Right ventricle myocardium inferior (tissue), 1 donor: ENCODE measurements at regions not wholly inside any gene's neighbourhood (a gene's known extent, or its start where the extent isn't known, plus 50 kb on each side); places are given as distances from the start of the nearest gene placed in this dataset.
A peak's percentile ranks its signal among the peaks of the same experiment; 100 is the strongest.
"Not testable (repeated sequence)": the region's sequence is repeated elsewhere in the genome, so short reads cannot be mapped to it uniquely, and the experiment has no call there.

Source experiments
- ATAC-seq: fragments of 200-7000 bp; cut with Tn5 transposase; one replicate; pipeline ENCODE4 v1.9.1; 2020; ENCODE audit warnings: mild to moderate bottlenecking, moderate library complexity
- DNase-seq: peaks from one replicate; pipeline ENCODE4 v3.0.0; 2021; ENCODE audit errors: missing footprints
- intact Hi-C: fragments of 100-400 bp; cut with DNase I; formaldehyde crosslinking; loops from one replicate; pipeline ENCODE4 v1.11.0; 2022
- donor health status: DM: no; HTN: yes; CAD: no; lungs with severe emphysema.

DNA sequence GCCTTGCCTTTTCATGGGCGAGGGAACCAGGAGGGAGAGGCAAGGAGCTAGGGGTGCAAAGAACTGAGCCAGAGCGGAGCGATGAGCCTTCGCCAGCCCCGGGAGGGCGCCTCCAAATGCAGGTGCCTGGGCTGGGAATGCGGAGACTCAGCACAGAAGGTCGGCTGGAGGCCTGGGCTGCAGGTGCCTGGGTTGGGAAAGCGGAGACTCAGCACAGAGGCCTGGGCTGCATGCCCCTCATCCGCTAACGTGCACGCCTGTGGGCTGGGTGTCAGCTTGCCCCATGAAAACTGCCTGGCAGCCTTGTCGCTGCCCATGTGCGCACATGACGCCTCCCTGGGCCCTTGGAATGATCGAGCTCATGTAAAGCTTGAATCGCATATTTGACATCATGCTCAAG lies 51.8 kb downstream of the POM121L12 start:
- intact Hi-C loops: no loop called here
- DNase-seq (no peak), ATAC-seq (no peak)

DNA sequence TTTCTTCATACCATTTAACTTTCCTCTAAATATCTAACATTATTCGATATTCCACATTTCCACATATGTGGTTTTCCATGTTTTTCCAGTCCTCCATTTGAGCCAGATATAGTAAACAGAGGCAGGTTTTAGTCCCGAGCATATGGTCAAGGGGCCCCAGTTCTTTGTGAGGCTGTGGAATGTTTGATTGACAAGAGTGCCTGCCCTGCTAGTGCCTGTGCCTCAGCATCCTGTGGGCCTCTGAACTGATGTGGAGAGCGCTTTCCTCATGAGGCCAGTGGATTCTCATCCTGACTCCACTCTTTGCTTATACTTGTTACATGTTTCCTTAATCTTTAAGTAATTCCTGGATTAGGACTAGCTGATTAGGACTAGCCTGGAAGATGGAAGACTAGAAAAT lies 58.8 kb downstream of the POM121L12 start:
- DNase-seq (no peak), ATAC-seq (no peak)
- intact Hi-C loops: no loop called here

DNA sequence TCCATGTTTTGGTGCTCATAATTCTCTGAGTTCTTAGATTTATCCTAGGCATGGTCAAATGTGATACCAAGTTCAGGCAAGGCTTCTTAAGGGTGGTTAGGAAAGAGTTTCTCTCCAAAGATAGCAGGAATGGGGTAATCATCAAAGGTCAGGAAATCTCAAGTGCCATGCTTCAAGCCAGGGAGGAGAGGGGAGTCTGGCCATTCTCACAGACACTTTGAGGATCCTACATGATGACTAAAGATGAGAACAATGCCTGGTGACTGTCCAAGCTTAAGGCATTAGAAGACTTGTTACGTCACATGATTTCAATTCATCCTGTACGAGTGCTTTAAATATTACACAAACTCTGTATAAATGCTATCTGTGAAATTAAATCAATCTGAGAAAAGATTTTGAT lies 59.4 kb downstream of the POM121L12 start:
- ATAC-seq: no peak
- intact Hi-C loops: no loop called here
- no peak for DNase-seq

DNA sequence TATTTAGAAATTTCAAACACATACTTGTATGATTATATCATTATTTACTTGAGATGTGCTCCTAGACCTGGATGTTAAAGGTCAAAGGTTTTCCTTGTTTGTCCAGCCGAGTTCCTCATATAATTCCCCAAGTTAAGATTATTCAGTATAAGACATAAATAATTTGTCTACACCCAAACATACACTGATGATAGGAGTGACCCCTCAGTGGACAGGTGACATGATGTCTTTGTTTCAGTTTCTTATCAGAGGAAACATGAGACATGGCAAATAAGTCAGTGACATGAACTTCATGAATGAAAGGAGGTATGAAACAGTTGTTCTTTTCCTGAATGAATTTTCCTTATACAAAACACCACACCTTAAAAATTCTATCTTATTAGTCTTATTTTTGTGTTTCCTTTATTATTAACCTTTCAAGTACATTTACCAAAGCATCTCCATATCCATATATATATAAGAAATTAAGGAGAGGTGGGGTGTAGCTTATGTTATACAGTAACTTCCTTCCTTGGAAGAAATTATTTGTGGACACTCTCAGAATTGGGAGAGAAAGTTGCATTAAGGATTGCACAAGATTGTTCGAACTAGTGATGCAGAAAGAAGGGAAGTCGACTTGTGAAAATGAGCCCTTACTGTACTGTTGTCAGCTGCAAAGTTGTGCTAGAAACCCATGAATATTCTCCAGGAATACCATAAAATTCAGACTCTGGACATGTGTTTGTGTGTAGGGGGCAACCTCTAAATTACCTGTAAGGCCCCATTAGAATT lies 60.5 kb downstream of the POM121L12 start:
- no peak for DNase-seq
- ATAC-seq: no peak
- intact Hi-C loops: no loop called here

DNA sequence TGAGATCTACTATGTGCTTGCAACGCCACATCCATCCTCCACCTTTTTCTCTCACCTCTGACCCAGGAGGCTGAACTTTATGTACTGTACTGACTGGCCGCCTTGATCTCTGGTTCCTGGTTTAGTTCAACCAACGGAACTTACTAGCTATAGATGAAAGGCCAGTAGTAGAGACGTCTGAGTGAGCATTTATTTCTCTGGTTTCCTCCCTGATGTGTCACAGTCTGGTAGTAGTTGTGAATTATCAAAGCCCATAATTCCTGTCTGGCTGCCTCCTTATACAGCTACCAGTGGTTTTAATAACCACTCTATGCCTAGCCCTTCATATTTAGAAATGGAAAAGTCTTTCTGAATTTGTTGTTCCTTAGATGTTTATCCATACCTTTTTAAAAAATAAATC lies 64.7 kb downstream of the POM121L12 start:
- no peak for DNase-seq
- no peak for ATAC-seq
- intact Hi-C loops: no loop called here

DNA sequence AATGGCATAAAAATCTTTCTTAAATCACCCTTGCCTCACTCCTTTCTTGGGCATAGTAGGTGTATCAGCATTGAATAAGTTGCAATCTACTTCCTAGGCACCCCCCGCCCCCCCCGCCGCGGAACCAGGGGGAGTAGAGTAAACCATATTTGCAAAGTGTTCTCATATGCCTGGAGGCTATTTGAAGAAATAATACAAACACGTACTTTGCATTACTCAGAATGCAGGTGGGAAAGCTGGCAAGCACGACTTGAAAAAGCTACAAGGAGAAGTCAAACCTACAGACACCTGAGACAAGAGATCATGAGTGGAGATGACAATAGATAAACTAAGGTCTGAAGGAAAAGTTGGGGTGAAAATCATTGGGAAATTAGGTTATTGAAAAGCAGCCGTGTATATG lies 65.6 kb downstream of the POM121L12 start:
- intact Hi-C loops: no loop called here
- ATAC-seq (no peak), DNase-seq (no peak)

DNA sequence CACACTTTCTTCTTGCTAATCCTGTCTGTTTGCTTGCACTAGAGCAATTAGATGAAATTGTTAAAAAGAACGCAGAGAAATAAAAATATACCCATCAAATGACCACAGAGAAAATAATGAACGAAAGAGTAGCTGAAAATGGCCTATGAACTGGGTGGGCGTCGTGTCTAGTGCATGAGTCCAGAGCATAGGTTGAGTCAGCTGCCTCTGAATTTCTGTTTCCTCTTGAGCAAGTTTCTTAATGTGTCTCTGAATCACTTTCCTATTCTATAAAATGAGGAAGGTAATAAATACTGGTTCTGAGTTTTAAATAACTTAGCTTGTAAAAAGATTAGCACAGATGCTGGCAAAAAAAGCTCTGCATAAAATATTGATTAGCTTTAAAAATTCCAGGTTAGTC lies 75.0 kb downstream of the POM121L12 start:
- ATAC-seq (no peak), DNase-seq (no peak)
- intact Hi-C loops: no loop called here

DNA sequence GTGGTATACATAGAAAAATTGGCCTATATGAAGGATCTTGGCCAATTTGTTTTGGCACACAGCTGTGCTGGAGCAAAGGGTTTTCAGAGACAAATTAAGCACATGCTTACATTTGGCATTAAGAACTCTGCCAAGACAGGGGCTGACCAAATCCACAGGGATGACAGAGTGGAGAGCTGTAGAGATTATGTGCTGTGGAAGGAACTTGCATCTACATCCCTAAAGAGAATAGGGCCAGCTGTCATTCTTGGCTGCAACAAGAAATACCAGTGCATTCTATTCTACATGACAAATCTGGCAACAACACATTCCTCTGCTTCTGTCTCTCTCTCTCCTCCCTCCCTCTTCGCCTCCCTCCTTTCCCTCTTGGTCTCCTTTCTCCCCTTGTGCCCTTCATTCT lies 75.6 kb downstream of the POM121L12 start:
- ATAC-seq (peak; percentile 92), DNase-seq (no peak)
- intact Hi-C loops: no loop called here

DNA sequence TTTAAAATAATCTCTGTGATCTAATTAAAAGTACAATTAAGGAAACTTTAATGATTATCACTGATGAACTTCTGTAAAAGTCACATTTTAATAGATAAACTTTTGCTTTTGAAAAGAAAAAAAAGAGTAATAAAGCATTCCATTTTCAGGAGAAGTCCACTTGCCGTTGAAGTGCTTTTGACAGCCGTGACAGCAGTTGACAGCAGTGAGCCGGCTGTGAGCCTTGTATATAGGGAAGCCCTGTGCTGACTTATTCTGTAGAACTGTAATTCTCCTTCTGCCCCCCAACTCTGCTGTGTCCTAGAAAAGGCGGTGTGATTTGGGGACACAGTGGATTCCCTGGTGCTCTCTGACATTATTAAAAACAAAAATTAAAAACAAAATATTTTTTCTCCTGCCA lies 78.0 kb downstream of the POM121L12 start:
- intact Hi-C loops: no loop called here
- DNase-seq (no peak), ATAC-seq (no peak)

DNA sequence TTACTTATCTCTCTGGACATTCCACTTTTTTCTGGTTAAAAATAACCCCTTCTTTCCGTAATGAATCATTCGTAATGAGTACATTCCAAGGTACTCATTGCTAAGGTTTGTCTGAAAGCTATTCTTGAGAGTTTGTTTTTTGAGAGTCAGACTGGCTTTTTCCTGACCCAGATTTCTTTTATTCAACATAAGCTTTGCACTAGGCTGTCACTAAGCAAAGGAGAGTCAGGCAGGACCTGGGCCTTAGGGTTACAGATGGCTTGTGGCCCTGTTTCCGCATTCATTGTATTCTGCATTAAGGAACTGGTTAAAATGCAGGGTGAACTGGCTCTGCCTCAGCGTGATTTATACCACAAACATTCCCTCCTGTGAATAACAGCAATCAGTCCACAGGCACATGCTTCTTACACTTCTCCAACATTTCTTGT lies 84.1 kb downstream of the POM121L12 start:
- DNase-seq (no peak), ATAC-seq (no peak)
- intact Hi-C loops: no loop called here

DNA sequence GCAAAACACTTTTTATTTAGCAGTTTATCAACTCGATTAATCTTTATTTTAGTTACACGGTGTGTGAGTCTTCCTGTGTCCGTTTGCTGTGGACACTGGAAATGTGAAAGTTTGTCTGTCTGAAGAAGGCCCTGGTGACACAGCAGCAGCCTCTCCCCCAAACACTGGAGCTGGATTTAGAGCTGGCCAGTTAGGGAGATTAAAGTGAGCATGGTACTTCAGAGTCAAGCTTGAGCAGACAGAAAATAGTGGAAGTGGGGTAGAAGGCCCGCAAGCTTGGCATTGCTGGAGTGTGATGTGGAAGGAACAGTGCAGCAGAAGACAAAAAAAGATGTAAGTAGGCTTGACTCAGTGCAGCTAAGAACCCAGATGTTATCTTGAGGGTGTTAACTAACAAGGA lies 85.9 kb downstream of the POM121L12 start:
- no peak for DNase-seq
- intact Hi-C loops: no loop called here
- ATAC-seq: no peak

DNA sequence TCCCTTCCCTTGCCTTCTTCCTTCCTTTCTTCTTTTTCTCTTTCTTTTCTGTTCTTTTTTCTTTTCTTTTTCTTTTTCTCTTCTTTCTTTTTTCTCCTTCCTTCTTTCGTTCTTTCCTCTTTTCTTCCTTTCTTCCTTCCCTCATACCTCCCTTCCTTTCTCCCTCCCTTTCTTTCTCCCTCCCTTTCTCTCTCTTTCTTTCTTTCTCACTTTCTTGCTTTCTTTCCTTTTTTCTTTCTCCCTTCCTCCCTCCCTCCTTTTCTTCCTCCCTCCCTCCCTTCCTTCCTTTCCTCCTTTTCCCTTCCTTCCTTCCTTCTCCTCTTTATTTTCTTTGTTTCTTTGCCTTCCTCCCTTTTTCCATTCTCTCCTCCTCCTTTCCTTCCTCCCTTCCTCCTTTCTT lies 96.3 kb downstream of the POM121L12 start:
- ATAC-seq: no peak
- intact Hi-C loops: no loop called here
- DNase-seq: no peak

DNA sequence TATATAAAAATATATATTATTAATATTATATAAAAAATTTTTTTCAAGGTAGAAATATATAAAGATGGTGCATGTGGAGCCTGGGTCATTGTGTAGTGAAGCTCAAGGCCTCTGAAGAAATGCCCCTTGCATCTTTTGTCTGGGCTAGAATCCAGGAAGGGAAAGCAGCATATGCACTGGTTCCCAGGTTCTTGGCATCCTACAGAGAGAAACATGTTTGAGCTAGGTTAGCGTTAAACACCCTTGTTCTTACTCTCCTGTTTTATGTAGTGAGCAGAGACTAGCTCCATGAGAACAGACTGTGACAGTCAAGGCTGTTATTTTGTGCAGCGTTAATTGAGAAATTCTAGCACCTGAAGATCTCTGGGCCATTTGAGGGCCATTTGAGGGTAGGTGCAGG lies 116.1 kb downstream of the POM121L12 start:
- no peak for DNase-seq
- intact Hi-C loops: no loop called here
- no peak for ATAC-seq

DNA sequence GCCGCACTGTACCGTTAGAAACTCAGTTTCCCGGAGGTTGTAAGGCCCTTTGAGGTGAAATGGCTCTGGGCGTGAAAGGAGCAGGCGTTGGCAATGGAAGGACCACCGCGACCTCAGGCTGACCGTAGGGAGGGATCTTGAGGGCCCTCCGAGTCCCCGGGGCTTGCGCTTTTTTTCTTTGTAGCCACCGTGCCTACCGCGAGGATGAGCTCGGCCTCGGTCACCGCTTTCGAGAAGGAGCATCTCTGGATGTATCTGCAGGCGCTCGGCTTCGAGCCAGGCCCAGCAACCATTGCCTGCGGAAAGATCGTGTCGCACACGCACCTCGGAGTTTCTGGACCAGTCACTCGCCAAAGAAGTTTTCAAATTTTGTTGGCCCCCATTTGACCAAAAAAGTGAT lies 151.8 kb downstream of the POM121L12 start:
- DNase-seq, ATAC-seq, intact Hi-C loops: not testable (repeated sequence)

DNA sequence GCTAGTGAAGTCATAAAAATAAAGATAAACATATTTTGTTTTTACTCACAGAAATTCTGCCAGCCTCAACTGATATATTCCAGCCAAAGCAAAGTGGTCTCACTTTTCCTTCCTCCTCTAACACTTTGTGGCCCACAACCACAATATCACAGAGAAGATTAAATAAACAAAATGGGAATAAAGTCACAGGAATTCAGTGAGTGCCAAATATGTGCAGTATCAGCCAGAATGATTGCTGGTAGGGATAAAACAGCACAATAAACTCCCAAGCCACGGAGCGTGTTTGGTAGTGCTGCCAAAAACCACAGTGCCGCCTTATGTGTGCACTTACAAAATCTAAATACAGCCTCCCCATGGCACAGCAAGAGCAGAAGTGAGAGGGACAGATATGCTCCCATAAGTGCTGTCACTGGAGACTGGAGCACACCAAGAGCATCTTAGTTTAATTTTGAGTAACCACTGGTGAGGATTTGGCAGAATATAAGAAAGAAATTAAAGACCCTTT lies 155.8 kb downstream of the POM121L12 start:
- intact Hi-C loops: no loop called here
- ATAC-seq: no peak
- peak; percentile 50 for DNase-seq

DNA sequence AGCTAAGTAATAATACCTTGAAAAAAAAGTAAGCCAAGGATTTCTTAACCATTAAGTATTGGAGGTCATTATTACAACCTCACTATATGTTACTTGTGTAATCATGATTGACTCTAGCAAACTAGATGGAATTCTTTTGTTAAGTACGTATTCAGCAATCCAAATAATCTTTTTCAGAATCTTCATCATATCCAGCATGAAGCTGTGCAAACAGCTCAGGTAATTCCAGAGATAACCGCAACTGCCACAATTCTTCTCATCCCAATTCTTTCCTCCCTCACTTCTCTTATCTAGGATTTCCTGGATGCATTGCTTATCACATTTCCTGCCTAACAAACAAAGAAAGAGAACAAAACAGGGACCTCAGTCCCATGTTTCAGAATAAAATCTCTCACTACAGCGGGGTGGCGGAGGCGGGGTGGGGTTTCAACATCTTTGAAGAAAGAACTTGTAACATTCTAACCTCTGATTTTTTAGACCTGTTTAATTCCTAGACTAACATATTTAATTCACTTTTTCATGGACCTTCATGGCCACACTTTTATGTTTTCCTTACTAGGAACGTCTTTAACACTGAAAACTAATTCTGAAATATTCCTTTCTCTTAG lies 156.5 kb downstream of the POM121L12 start:
- intact Hi-C loops: no loop called here
- no peak for DNase-seq
- ATAC-seq: no peak

DNA sequence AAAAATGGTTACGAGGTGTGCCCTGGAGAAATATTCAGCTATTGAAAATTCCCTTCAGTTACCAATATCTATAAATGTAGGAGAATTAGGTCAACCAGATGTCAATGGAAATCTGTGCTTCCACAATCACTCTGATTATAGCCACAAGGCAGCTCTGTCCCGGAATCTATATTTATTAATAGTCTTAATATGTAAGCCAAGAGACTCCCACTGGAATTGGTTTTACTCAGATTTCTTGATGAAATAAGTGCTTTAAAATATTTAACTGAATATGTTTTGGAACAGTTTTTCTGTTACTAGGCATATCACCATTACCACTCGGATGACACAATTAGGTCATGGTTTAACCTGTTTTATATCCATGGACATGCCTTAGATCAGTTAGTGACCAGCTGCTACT lies 169.6 kb downstream of the POM121L12 start:
- intact Hi-C loops: no loop called here
- no peak for DNase-seq
- ATAC-seq: no peak

DNA sequence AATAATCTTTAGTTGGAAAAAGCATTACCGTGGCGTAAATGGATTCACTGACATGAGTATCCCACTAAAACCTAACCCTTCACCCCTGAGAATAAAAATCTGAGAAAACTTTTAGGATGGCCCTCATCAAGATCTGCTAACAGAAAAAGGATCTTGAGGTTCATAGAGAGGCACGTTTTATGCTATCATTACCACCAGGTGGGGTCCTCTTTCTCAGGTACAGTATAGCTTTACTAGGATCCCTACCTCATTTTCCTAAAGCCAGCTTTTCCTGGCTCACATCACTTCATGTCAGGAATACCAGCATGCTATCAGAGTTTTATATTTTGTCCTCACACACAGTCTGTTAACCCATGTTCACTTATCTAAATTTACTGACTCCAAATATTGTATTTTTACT lies 173.7 kb downstream of the POM121L12 start:
- no peak for ATAC-seq
- no peak for DNase-seq
- intact Hi-C loops: no loop called here

DNA sequence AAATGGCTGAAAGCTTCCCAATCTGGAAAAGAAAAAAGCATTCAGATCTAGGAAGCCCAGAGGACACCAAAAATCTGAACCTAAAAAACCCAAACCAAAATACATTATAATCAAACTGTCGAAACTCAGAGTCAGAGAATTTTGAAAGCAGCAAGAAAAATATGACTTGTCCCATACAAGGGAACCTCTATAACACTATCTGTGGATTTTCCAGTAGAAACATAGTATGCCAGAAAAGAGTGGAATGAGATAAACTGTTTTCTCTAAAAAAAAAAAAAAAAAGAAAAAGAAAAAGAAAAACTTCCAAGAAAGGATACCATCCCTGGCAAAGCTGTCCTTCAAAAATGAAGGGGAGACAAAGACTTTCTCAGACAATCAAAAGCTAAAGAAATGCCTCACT lies 179.0 kb downstream of the POM121L12 start:
- no peak for ATAC-seq
- intact Hi-C loops: no loop called here

DNA sequence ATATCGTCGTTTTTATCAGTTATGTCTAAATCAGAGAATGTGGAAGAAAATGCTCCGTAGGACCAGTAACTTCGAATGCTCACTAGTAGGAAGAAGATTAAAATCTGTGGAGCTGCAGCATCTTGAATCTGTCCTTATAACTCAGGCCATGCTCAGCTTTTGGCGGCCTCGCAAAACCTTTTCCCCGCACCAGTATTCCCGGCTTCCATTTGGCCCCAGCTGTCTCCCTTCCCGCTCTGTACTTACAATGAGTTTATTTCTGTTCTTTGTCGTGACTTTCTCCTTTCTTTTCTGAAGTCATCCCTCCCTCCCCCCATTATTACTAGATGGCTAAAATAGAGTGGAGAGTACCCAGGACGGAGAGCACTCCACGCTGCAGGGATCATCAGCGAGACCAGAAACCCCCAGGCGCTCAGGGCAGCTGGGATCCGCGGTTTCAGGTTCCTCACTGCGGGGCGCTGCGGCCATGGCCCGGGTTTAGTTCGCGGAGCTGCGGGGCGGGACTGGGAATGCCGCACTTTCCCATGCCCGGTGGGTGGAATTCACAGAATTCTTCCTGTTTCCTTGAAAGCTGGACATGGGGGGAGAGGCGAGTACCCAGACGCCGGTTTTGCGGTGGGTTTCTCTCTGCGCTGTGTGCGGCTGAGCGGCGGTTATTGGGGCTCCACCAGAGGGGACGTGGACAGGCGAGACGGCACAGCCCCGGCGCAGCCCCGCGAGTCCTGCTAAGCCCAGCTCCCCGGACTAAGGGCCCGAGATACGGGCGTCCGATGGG lies 183.5 kb downstream of the POM121L12 start:
- DNase-seq (no peak), ATAC-seq (peak; percentile 70)
- intact Hi-C loops: no loop called here

More for the DNA sequence above, 179.0 kb downstream of the POM121L12 start:
- no peak for DNase-seq
